ENCODE measurements at regions not wholly inside any gene's neighbourhood (a gene's known extent, or its start where the extent isn't known, plus 50 kb on each side); places are given as distances from the start of the nearest gene placed in this dataset.

GRCh38 chr20:6241591-6241990 lies 118.8 kb upstream of the FERMT1 start:
- TF ChIP-seq CTCF (IDR thresholded peaks at IDR 0.05; ENCODE audit: low read depth, low read length, poor library complexity, severe bottlenecking) (no peak), EZH2phosphoT487 (IDR thresholded peaks at IDR 0.05; ENCODE audit: borderline replicate concordance, low read length) (no peak)

GRCh38 chr20:6240059-6240458 lies 117.2 kb upstream of the FERMT1 start:
- H3K9me2 ChIP-seq (replicated peaks; ENCODE audit: control insufficient read depth, low read length), result no peaks in the 10 kb centered on the region
- H3F3A ChIP-seq (ENCODE audit: control insufficient read depth, insufficient read depth), result no peaks in the 10 kb centered on the region
- TF ChIP-seq CTCF (IDR thresholded peaks at IDR 0.05; ENCODE audit: low read depth, low read length, poor library complexity, severe bottlenecking) (no peak), EZH2phosphoT487 (IDR thresholded peaks at IDR 0.05; ENCODE audit: borderline replicate concordance, low read length) (no peak)
- H3K9me3 ChIP-seq (ENCODE audit: control insufficient read depth, insufficient read depth, low read length), result no peaks in the 10 kb centered on the region
- H4K20me1 ChIP-seq (ENCODE audit: control insufficient read depth, insufficient read depth, low read depth, low read length), result no peaks in the 10 kb centered on the region
- no peak overlapping the region for H3K4me2 ChIP-seq (ENCODE audit: low read length)
- peaks cover 3% of the 10 kb centered on the region for H3K27me3 ChIP-seq (ENCODE audit: control insufficient read depth, low read length)
- H3K27ac ChIP-seq (ENCODE audit: low read depth, low read length), result no peak overlapping the region
- H3K79me2 ChIP-seq (ENCODE audit: control insufficient read depth, low read length), result no peaks in the 10 kb centered on the region
- H3K4me1 ChIP-seq (ENCODE audit: control insufficient read depth, low read length), result no peaks in the 10 kb centered on the region
- no peak overlapping the region for H3K4me3 ChIP-seq (ENCODE audit: low read length)
- no peaks in the 10 kb centered on the region for H3K36me3 ChIP-seq (ENCODE audit: control insufficient read depth, low read length)

More at GRCh38 chr20:6241591-6241990, 118.8 kb upstream of the FERMT1 start:
- H3K27me3 ChIP-seq (ENCODE audit: control insufficient read depth, low read length), result peaks cover 2% of the 10 kb centered on the region
- no peaks in the 10 kb centered on the region for H3K9me2 ChIP-seq (replicated peaks; ENCODE audit: control insufficient read depth, low read length)
- H3K79me2 ChIP-seq (ENCODE audit: control insufficient read depth, low read length), result no peaks in the 10 kb centered on the region
- H3K36me3 ChIP-seq (ENCODE audit: control insufficient read depth, low read length), result no peaks in the 10 kb centered on the region
- no peaks in the 10 kb centered on the region for H3K4me1 ChIP-seq (ENCODE audit: control insufficient read depth, low read length)
- no peak overlapping the region for H3K4me3 ChIP-seq (ENCODE audit: low read length)
- H3K9me3 ChIP-seq (ENCODE audit: control insufficient read depth, insufficient read depth, low read length), result no peaks in the 10 kb centered on the region
- no peak overlapping the region for H3K4me2 ChIP-seq (ENCODE audit: low read length)
- H3K27ac ChIP-seq (ENCODE audit: low read depth, low read length), result no peak overlapping the region
- no peaks in the 10 kb centered on the region for H4K20me1 ChIP-seq (ENCODE audit: control insufficient read depth, insufficient read depth, low read depth, low read length)
- H3F3A ChIP-seq (ENCODE audit: control insufficient read depth, insufficient read depth), result no peaks in the 10 kb centered on the region

GRCh38 chr20:6238421-6238820 lies 115.6 kb upstream of the FERMT1 start:
- no peak overlapping the region for H3K27ac ChIP-seq (ENCODE audit: low read depth, low read length)
- H3K27me3 ChIP-seq (ENCODE audit: control insufficient read depth, low read length), result peaks cover 3% of the 10 kb centered on the region
- no peaks in the 10 kb centered on the region for H4K20me1 ChIP-seq (ENCODE audit: control insufficient read depth, insufficient read depth, low read depth, low read length)
- TF ChIP-seq EZH2phosphoT487 (IDR thresholded peaks at IDR 0.05; ENCODE audit: borderline replicate concordance, low read length) (no peak), CTCF (IDR thresholded peaks at IDR 0.05; ENCODE audit: low read depth, low read length, poor library complexity, severe bottlenecking) (no peak)
- no peaks in the 10 kb centered on the region for H3K79me2 ChIP-seq (ENCODE audit: control insufficient read depth, low read length)
- H3K36me3 ChIP-seq (ENCODE audit: control insufficient read depth, low read length), result no peaks in the 10 kb centered on the region
- no peaks in the 10 kb centered on the region for H3K4me1 ChIP-seq (ENCODE audit: control insufficient read depth, low read length)
- no peak overlapping the region for H3K4me2 ChIP-seq (ENCODE audit: low read length)
- no peaks in the 10 kb centered on the region for H3K9me3 ChIP-seq (ENCODE audit: control insufficient read depth, insufficient read depth, low read length)
- no peaks in the 10 kb centered on the region for H3K9me2 ChIP-seq (replicated peaks; ENCODE audit: control insufficient read depth, low read length)
- H3K4me3 ChIP-seq (ENCODE audit: low read length), result no peak overlapping the region
- no peaks in the 10 kb centered on the region for H3F3A ChIP-seq (ENCODE audit: control insufficient read depth, insufficient read depth)

- Histone ChIP-seq H3K4me1 (ENCODE audit: control insufficient read depth, low read length) (no peaks in the 10 kb centered on the region), H3K9me3 (ENCODE audit: control insufficient read depth, insufficient read depth, low read length) (no peaks in the 10 kb centered on the region), H3K36me3 (ENCODE audit: control insufficient read depth, low read length) (no peaks in the 10 kb centered on the region), H3K27ac (ENCODE audit: low read depth, low read length) (no peak overlapping the region), H3F3A (ENCODE audit: control insufficient read depth, insufficient read depth) (no peaks in the 10 kb centered on the region), H3K79me2 (ENCODE audit: control insufficient read depth, low read length) (no peaks in the 10 kb centered on the region), H3K9me2 (replicated peaks; ENCODE audit: control insufficient read depth, low read length) (no peaks in the 10 kb centered on the region), H3K4me3 (ENCODE audit: low read length) (no peak overlapping the region), H4K20me1 (ENCODE audit: control insufficient read depth, insufficient read depth, low read depth, low read length) (no peaks in the 10 kb centered on the region), H3K27me3 (ENCODE audit: control insufficient read depth, low read length) (peaks cover 3% of the 10 kb centered on the region), H3K4me2 (ENCODE audit: low read length) (no peak overlapping the region)
- no peak for TF ChIP-seq EZH2phosphoT487 (IDR thresholded peaks at IDR 0.05; ENCODE audit: borderline replicate concordance, low read length)
These were observed 112.7 kb upstream of the FERMT1 start for GRCh38 chr20:6235510-6235909.
